ENCODE measurements at regions not wholly inside any gene's neighbourhood (a gene's known extent, or its start where the extent isn't known, plus 50 kb on each side); places are given as distances from the start of the nearest gene placed in this dataset.

DNA sequence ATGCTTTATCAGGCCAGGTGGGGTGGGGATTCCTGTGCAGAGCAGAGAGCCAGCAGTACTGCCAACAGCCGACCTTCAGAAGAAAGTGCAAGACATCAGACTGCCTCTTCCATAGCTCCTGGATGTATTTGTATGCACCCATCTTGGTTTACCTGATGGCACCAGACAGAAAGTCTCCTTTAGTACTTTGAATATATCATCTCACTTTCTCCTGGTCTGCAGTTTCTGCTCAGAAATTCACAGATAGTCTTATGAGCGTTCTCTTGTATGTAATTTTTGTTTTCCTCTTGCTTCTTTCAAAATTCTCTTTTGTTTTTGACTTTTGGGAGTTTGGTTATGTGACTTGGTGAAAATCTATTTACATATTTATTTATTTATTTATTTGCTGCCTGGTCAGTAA, 446.4 kb upstream of the CADM1 start:
- no peak overlapping the region for H3K9ac ChIP-seq (ENCODE audit: extremely low read depth, low read length, poor library complexity, severe bottlenecking)
- H3K9me3 ChIP-seq (ENCODE audit: control insufficient read depth, low read length): peaks cover 15% of the 10 kb centered on the region
- H3K36me3 Mint-ChIP-seq (ENCODE audit: low read depth): no peaks in the 10 kb centered on the region
- H3K27ac Mint-ChIP-seq: no peak overlapping the region
- no peak overlapping the region for H3K27ac ChIP-seq (ENCODE audit: low read depth, low read length)
- H3K27me3 Mint-ChIP-seq (ENCODE audit: insufficient read depth): peaks cover 16% of the 10 kb centered on the region
- no peak for TF ChIP-seq CTCF (conservative IDR thresholded peaks at IDR 0.05)
- H3K36me3 ChIP-seq (ENCODE audit: control insufficient read depth, insufficient read depth, low read length): no peaks in the 10 kb centered on the region
- H3K4me3 ChIP-seq (ENCODE audit: low read length): no peak overlapping the region
- DNase-seq: no peak
- H3K27me3 ChIP-seq (ENCODE audit: control insufficient read depth, insufficient read depth, low read length, poor library complexity, severe bottlenecking): peaks cover 3% of the 10 kb centered on the region
- no peak overlapping the region for H3K4me3 Mint-ChIP-seq
- 78 to 90% methylated on average over 1 of the region's 2 CpGs for WGBS, 2 experiments (ENCODE audit: insufficient coverage in 1 of 2, insufficient read length in 1 of 2)
- H3K4me1 Mint-ChIP-seq: no peaks in the 10 kb centered on the region
- no peaks in the 10 kb centered on the region for H3K4me1 ChIP-seq (ENCODE audit: control insufficient read depth, insufficient read depth, low read length)
- peaks cover 28% of the 10 kb centered on the region for H3K9me3 Mint-ChIP-seq

DNA sequence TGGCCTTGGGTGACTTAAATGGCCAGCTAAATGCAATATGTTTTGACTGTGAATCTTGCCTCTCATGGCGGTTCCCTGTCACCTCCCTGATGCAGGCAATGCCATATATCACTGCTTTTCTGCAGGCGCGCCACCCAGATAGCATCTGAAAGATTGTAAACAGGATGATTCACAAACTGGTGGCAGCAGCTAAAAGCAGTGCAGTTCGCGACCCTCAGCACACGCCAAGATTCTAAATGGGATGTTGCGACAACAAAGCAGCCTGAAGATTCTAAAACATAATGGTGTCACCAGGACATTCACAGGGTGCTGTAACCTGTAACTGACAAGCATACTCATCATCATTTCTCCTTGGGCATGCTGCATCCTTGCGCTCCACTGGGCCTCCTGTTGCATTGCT, 440.4 kb upstream of the CADM1 start:
- no peaks in the 10 kb centered on the region for H3K4me1 Mint-ChIP-seq
- no peak for TF ChIP-seq CTCF (conservative IDR thresholded peaks at IDR 0.05)
- 88 to 97% methylated on average over 8 of the region's 8 CpGs for WGBS, 2 experiments (ENCODE audit: insufficient coverage in 1 of 2, insufficient read length in 1 of 2)

DNA sequence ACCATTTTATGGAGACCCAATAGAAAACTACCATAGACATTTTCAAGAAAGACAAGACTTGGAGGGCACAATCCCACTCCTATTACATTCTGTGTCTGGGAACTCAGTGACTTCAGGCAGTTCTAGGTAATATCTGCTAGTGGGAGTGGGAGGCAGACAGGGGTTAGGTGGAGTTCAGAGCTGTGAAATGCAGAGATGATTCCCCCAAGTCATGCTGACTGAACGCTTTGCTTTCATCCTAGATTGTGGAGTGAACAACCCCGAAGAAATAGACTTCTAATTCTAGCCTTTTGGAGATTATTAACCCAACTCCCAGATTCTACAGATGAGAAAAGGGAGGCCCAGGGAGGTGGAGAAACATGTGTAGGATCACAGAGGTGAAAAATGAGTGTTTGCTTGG, 437.8 kb upstream of the CADM1 start:
- no peak for DNase-seq
- H3K4me1 Mint-ChIP-seq: no peaks in the 10 kb centered on the region

More for the DNA sequence above, 440.4 kb upstream of the CADM1 start:
- peaks cover 25% of the 10 kb centered on the region for H3K27me3 ChIP-seq (ENCODE audit: control insufficient read depth, insufficient read depth, low read length, poor library complexity, severe bottlenecking)
- H3K9me3 ChIP-seq (ENCODE audit: control insufficient read depth, low read length): no peaks in the 10 kb centered on the region
- Mint-ChIP-seq H3K4me3 (no peak overlapping the region), H3K9me3 (peaks cover 7% of the 10 kb centered on the region), H3K27me3 (ENCODE audit: insufficient read depth) (peaks cover 23% of the 10 kb centered on the region), H3K27ac (no peak overlapping the region), H3K36me3 (ENCODE audit: low read depth) (no peaks in the 10 kb centered on the region)
- H3K4me1 ChIP-seq (ENCODE audit: control insufficient read depth, insufficient read depth, low read length): no peaks in the 10 kb centered on the region
- H3K27ac ChIP-seq (ENCODE audit: low read depth, low read length): no peak overlapping the region
- no peak for DNase-seq
- H3K36me3 ChIP-seq (ENCODE audit: control insufficient read depth, insufficient read depth, low read length): no peaks in the 10 kb centered on the region
- no peak overlapping the region for H3K4me3 ChIP-seq (ENCODE audit: low read length)
- H3K9ac ChIP-seq (ENCODE audit: extremely low read depth, low read length, poor library complexity, severe bottlenecking): no peak overlapping the region

More for the DNA sequence above, 437.8 kb upstream of the CADM1 start:
- Mint-ChIP-seq H3K36me3 (ENCODE audit: low read depth) (no peaks in the 10 kb centered on the region), H3K27ac (no peak overlapping the region), H3K9me3 (no peaks in the 10 kb centered on the region), H3K4me3 (no peak overlapping the region), H3K27me3 (ENCODE audit: insufficient read depth) (peaks cover 28% of the 10 kb centered on the region)
- Histone ChIP-seq H3K9me3 (ENCODE audit: control insufficient read depth, low read length) (no peaks in the 10 kb centered on the region), H3K27ac (ENCODE audit: low read depth, low read length) (no peak overlapping the region), H3K9ac (ENCODE audit: extremely low read depth, low read length, poor library complexity, severe bottlenecking) (no peak overlapping the region), H3K4me1 (ENCODE audit: control insufficient read depth, insufficient read depth, low read length) (no peaks in the 10 kb centered on the region), H3K4me3 (ENCODE audit: low read length) (no peak overlapping the region), H3K27me3 (ENCODE audit: control insufficient read depth, insufficient read depth, low read length, poor library complexity, severe bottlenecking) (peaks cover 32% of the 10 kb centered on the region), H3K36me3 (ENCODE audit: control insufficient read depth, insufficient read depth, low read length) (no peaks in the 10 kb centered on the region)
- TF ChIP-seq CTCF (conservative IDR thresholded peaks at IDR 0.05): no peak
- WGBS, 2 experiments (ENCODE audit: insufficient coverage in 1 of 2, insufficient read length in 1 of 2): 95% methylated on average over 2 of the region's 2 CpGs; no CpG with 5 or more reads in 1 of the 2 experiments

All from endodermal cell (in vitro differentiated cells).